ENCODE measurements at regions not wholly inside any gene's neighbourhood (a gene's known extent, or its start where the extent isn't known, plus 50 kb on each side); places are given as distances from the start of the nearest gene placed in this dataset.

- DNase-seq, result no peak
Measured at GRCh38 chr7:67940400-67940799, 943.8 kb downstream of the TYW1 start.

- DNase-seq, result no peak
Measured at GRCh38 chr7:67947191-67947590, 950.6 kb downstream of the TYW1 start.

GRCh38 chr7:67947646-67948045 lies 951.0 kb downstream of the TYW1 start:
- DNase-seq, result no peak

- DNase-seq, result no peak
Measured at GRCh38 chr7:67950321-67951083, 953.9 kb downstream of the TYW1 start.

- no peak for DNase-seq
Measured at GRCh38 chr7:67955061-67955460, 958.4 kb downstream of the TYW1 start.

- DNase-seq, result no peak
Measured at GRCh38 chr7:67962863-67963262, 966.2 kb downstream of the TYW1 start.

- DNase-seq, result no peak
Measured at GRCh38 chr7:67976490-67976889, 979.9 kb downstream of the TYW1 start.

GRCh38 chr7:67983486-67983885 lies 986.9 kb downstream of the TYW1 start:
- DNase-seq, result no peak

- DNase-seq, result no peak
Measured at GRCh38 chr7:67984326-67984725, 987.7 kb downstream of the TYW1 start.

- DNase-seq, result no peak
Measured at GRCh38 chr7:67989142-67989541, 992.5 kb downstream of the TYW1 start.

- no peak for DNase-seq
Measured at GRCh38 chr7:67990003-67990402, 993.4 kb downstream of the TYW1 start.

GRCh38 chr7:67990716-67991115 lies 994.1 kb downstream of the TYW1 start:
- DNase-seq, result no peak

- no peak for DNase-seq
Measured at GRCh38 chr7:67992287-67992686, 995.7 kb downstream of the TYW1 start.

- DNase-seq, result no peak
Measured at GRCh38 chr7:68005992-68006391, 1009.4 kb downstream of the TYW1 start.

- DNase-seq, result no peak
Measured at GRCh38 chr7:68006619-68007018, 1010.0 kb downstream of the TYW1 start.

GRCh38 chr7:68009716-68010115 lies 1013.1 kb downstream of the TYW1 start:
- no peak for DNase-seq

GRCh38 chr7:68014031-68014736 lies 1017.6 kb downstream of the TYW1 start:
- DNase-seq, result no peak

- peak; percentile 57 for DNase-seq
Measured at GRCh38 chr7:68015122-68015977, 1018.7 kb downstream of the TYW1 start.

- DNase-seq, result no peak
Measured at GRCh38 chr7:68015978-68016532, 1019.4 kb downstream of the TYW1 start.

- DNase-seq, result no peak
Measured at GRCh38 chr7:68020102-68020501, 1023.5 kb downstream of the TYW1 start.

- DNase-seq, result no peak
Measured at GRCh38 chr7:68025369-68025768, 1028.7 kb downstream of the TYW1 start.

- DNase-seq, result no peak
Measured at GRCh38 chr7:68030530-68030929, 1033.9 kb downstream of the TYW1 start.
